ENCODE measurements at regions not wholly inside any gene's neighbourhood (a gene's known extent, or its start where the extent isn't known, plus 50 kb on each side); places are given as distances from the start of the nearest gene placed in this dataset.

DNA sequence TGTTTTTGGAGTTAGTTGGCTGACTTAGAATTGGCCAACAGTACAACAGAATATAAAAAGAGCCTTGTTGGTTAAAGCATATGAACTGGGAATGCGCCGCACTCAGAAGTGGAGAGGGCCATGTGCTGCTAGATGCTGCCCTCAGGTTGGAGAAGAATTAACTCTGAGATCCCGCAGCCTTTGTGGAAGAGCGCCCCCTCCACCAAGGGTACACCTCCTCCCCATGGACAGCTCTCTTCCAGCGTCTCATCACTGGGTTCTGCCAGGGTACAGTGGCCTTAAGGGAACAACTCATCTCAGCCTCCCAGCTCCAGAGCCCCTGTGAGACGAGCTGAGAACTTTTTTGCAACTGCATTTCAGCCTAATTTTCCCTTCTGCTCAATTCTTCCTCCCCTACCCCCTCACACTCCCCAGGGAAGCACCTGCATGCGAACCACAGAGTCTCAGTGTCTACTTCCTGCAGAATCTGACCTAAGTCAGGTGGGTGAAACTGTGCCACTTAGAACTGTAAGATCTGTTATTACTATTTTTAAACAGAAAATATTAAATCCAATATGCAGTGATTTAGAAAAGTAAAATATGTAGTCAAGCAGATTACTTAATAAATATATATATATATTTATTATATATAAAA lies 380.6 kb downstream of the RAB28 start:
- TF ChIP-seq, protein P1, sequence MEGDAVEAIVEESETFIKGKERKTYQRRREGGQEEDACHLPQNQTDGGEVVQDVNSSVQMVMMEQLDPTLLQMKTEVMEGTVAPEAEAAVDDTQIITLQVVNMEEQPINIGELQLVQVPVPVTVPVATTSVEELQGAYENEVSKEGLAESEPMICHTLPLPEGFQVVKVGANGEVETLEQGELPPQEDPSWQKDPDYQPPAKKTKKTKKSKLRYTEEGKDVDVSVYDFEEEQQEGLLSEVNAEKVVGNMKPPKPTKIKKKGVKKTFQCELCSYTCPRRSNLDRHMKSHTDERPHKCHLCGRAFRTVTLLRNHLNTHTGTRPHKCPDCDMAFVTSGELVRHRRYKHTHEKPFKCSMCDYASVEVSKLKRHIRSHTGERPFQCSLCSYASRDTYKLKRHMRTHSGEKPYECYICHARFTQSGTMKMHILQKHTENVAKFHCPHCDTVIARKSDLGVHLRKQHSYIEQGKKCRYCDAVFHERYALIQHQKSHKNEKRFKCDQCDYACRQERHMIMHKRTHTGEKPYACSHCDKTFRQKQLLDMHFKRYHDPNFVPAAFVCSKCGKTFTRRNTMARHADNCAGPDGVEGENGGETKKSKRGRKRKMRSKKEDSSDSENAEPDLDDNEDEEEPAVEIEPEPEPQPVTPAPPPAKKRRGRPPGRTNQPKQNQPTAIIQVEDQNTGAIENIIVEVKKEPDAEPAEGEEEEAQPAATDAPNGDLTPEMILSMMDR (IDR thresholded peaks at IDR 0.05): no peak
- no peak for TF ChIP-seq EP300 (IDR thresholded peaks at IDR 0.05)
- no peak for TF ChIP-seq POLR2A (IDR thresholded peaks at IDR 0.05)

DNA sequence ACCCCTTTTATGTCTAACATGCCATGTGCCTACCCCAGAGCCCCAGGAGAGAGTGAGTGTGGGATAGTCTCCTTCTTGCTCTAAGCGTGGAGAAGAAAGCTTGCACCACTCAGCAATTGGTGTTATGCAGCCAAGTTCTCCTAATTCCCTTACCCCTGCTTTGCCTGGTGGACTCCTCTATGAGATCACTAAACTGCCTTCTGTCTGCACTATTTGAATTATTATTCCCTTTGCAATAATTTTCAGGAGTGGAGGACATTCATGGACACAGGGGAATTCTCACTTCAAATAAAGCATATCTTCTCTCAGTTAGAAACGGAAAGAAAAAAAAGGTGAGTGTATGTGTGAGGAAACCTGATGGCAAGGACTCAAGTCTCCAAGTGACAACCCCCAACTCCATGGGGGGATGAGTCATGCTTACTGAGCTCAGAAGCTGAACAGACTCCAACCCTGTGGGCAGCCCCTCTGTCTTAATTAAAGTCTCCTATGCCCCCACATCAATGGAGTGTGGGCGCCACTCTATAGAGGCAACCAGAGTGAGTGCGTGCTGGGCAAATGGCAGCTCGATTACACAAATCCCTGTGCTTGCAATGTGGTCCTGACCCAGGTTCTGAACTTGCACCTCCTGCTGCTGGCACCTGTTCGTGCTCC lies 381.9 kb downstream of the RAB28 start:
- H3K27ac ChIP-seq: no peak overlapping the region
- TF ChIP-seq, protein P1 (IDR thresholded peaks at IDR 0.05): no peak
- no peak for TF ChIP-seq EP300 (IDR thresholded peaks at IDR 0.05)
- TF ChIP-seq POLR2A (IDR thresholded peaks at IDR 0.05): no peak
- peaks cover 0 to 5% (median 0%) of the 10 kb centered on the region in 4 donors for H3K9me3 ChIP-seq
- H3K4me1 ChIP-seq: no peaks in the 10 kb centered on the region
- H3K4me3 ChIP-seq: no peak overlapping the region
- no peak for DNase-seq (ENCODE audit: low spot score in 2 of 2)
- H3K27me3 ChIP-seq: no peaks in the 10 kb centered on the region
- WGBS, 2 donors: 86 to 88% methylated on average over 6 of the region's 6 CpGs
- H3K36me3 ChIP-seq: no peaks in the 10 kb centered on the region

More for the DNA sequence above, 380.6 kb downstream of the RAB28 start:
- WGBS, 2 donors: 77 to 80% methylated on average over 7 of the region's 7 CpGs
- DNase-seq (ENCODE audit: low spot score in 2 of 2): no peak
- H3K36me3 ChIP-seq: no peaks in the 10 kb centered on the region
- no peak overlapping the region for H3K4me3 ChIP-seq
- H3K27me3 ChIP-seq: no peaks in the 10 kb centered on the region
- peaks cover 0 to 11% (median 0%) of the 10 kb centered on the region in 4 donors for H3K9me3 ChIP-seq
- H3K27ac ChIP-seq: no peak overlapping the region
- no peaks in the 10 kb centered on the region for H3K4me1 ChIP-seq

GRCh38 chr4:13097971-13098370 lies 386.2 kb downstream of the RAB28 start:
- TF ChIP-seq, protein P1 (IDR thresholded peaks at IDR 0.05): no peak
- TF ChIP-seq POLR2A (IDR thresholded peaks at IDR 0.05): no peak
- TF ChIP-seq EP300 (IDR thresholded peaks at IDR 0.05): no peak
- WGBS, 2 donors: 85 to 87% methylated on average over 3 of the region's 3 CpGs
- H3K4me1 ChIP-seq: peaks cover 0 to 3% (median 0%) of the 10 kb centered on the region in 4 donors

GRCh38 chr4:13095722-13096121 lies 388.4 kb downstream of the RAB28 start:
- DNase-seq (ENCODE audit: low spot score in 2 of 2): no peak
- no peak overlapping the region for H3K4me3 ChIP-seq
- H3K27ac ChIP-seq: no peak overlapping the region
- H3K27me3 ChIP-seq: no peaks in the 10 kb centered on the region
- H3K4me1 ChIP-seq: peaks cover 0 to 6% (median 0%) of the 10 kb centered on the region in 4 donors
- TF ChIP-seq, protein P1 (IDR thresholded peaks at IDR 0.05): no peak
- no peak for TF ChIP-seq POLR2A (IDR thresholded peaks at IDR 0.05)
- no peak for TF ChIP-seq EP300 (IDR thresholded peaks at IDR 0.05)
- 93 to 95% methylated on average over 1 of the region's 1 CpG for WGBS, 2 donors
- no peaks in the 10 kb centered on the region for H3K36me3 ChIP-seq
- no peaks in the 10 kb centered on the region for H3K9me3 ChIP-seq

More at GRCh38 chr4:13097971-13098370, 386.2 kb downstream of the RAB28 start:
- Histone ChIP-seq H3K27me3 (no peaks in the 10 kb centered on the region), H3K36me3 (no peaks in the 10 kb centered on the region), H3K27ac (no peak overlapping the region), H3K9me3 (no peaks in the 10 kb centered on the region), H3K4me3 (no peak overlapping the region)
- no peak for DNase-seq (ENCODE audit: low spot score in 2 of 2)

DNA sequence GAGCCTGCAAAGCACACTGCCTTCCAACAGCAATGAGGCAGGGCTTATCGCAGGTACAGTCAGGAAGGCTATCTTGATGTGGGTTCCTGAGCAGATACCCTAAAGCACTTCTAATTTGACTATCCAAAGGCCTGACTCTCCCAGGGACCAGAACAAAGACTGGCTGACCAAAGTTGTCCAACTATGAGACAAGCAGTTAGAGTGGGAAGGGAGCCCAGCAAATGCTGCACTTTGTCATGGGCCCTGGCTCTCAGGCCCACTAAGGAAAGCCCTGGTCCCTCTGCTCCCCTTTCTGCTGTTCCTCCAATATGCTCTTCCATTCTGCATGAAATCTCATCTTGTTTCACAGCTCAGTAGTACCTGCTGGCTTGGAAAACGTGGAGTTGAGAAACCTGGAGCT lies 391.0 kb downstream of the RAB28 start:
- Histone ChIP-seq H3K27ac (no peak overlapping the region), H3K4me1 (peaks cover 0 to 23% (median 4%) of the 10 kb centered on the region in 4 donors), H3K9me3 (no peaks in the 10 kb centered on the region), H3K36me3 (no peaks in the 10 kb centered on the region), H3K27me3 (no peaks in the 10 kb centered on the region), H3K4me3 (no peak overlapping the region)
- no peak for DNase-seq (ENCODE audit: low spot score in 2 of 2)
- 79 to 81% methylated on average over 2 of the region's 2 CpGs for WGBS, 2 donors
- no peak for TF ChIP-seq POLR2A (IDR thresholded peaks at IDR 0.05)
- TF ChIP-seq EP300 (IDR thresholded peaks at IDR 0.05): no peak
- TF ChIP-seq, protein P1 (IDR thresholded peaks at IDR 0.05): no peak

Measured in tibial nerve (tissue), 4 donors.